Uterus (tissue), 3 donors: ENCODE measurements at regions not wholly inside any gene's neighbourhood (a gene's known extent, or its start where the extent isn't known, plus 50 kb on each side); places are given as distances from the start of the nearest gene placed in this dataset.

ENCODE experiments used
- DNase-seq, 2 donors: peaks; one replicate each; pipeline ENCODE4 v3.0.0-alpha.2; 2019 to 2020
- H3K27ac ChIP-seq, 2 donors: fragments of 200-600 bp; sonication (generic); 1 replicate in 1 of 2; 2 replicates in 1 of 2; pipeline ENCODE4 v1.5.1; 2016 to 2018
- H3K27me3 ChIP-seq, 2 donors: fragments of 200-600 bp; sonication (generic); one replicate each; pipeline ENCODE4 v1.5.1; 2018 to 2019; ENCODE audit warnings: control low read depth in 1 of 2
- H3K36me3 ChIP-seq, 2 donors: fragments of 200-600 bp; sonication (generic); one replicate each; pipeline ENCODE4 v1.5.1; 2019; ENCODE audit warnings: control low read depth in 1 of 2
- H3K4me1 ChIP-seq, 2 donors: fragments of 200-600 bp; sonication (generic); one replicate each; pipeline ENCODE4 v1.5.1; 2018 to 2019; ENCODE audit warnings: control low read depth in 1 of 2
- H3K4me3 ChIP-seq, 2 donors: fragments of 200-600 bp; sonication (generic); 1 replicate in 1 of 2; 2 replicates in 1 of 2; pipeline ENCODE4 v1.5.1; 2018 to 2019; ENCODE audit warnings: mild to moderate bottlenecking in 1 of 2
- H3K9me3 ChIP-seq, 2 donors: fragments of 200-600 bp; sonication (generic); one replicate each; pipeline ENCODE4 v1.5.1; 2019; ENCODE audit warnings: control low read depth in 1 of 2
- CTCF ChIP-seq, 4 experiments: fragments of 200-600 bp in 2 of 4; fragments of 450-650 bp in 2 of 4; sonication (generic) in 2 of 4; IDR thresholded peaks; one replicate each; pipeline ENCODE4 v1.5.1; 2016 to 2019; ENCODE audit warnings: antibody characterized with exemption in 4 of 4, mild to moderate bottlenecking in 2 of 4, moderate library complexity in 1 of 4
- POLR2A ChIP-seq, 2 donors: fragments of 450-650 bp; IDR thresholded peaks; one replicate each; pipeline ENCODE4 v1.6.1; 2016; ENCODE audit warnings: antibody characterized with exemption in 2 of 2, mild to moderate bottlenecking in 1 of 2, moderate library complexity in 1 of 2
- intact Hi-C: fragments of 100-400 bp; cut with DNase I; formaldehyde crosslinking; loops from one replicate; pipeline ENCODE4 v1.15.1; 2023; ENCODE audit warnings: low total_unique reads
- donor health status: DM: yes; HTN: yes; CAD: no.

GRCh38 chr5:30849931-30850710 is 343.4 kb upstream of the CDH6 start:
- Histone ChIP-seq H3K9me3 (no peaks in the 10 kb centered on the region), H3K27me3 (no peaks in the 10 kb centered on the region), H3K4me3 (no peak overlapping the region), H3K4me1 (no peaks in the 10 kb centered on the region), H3K36me3 (no peaks in the 10 kb centered on the region), H3K27ac (no peak overlapping the region)
- intact Hi-C loops = no loop called here
- no peak for DNase-seq
- TF ChIP-seq POLR2A (IDR thresholded peaks at IDR 0.05) (no peak), CTCF (IDR thresholded peaks at IDR 0.05) (no peak)

DNA sequence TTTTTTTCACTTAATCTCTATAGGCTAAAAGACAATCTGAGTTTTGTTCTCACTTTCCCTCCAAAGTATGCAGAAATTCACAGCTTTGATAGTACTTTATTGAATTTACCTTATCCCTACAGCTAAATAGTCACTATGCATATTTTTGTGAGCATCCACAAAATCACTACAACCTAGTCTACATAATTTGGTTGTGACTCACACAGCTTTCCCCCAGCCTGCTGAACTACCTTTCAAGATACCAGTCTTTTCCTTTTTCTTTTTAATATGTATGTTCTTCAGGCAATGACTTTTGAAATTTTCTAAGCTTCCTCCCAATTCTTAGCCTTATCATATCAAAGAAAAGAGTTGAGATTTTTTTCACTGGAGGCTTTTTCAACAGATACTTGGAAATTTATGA is 347.3 kb upstream of the CDH6 start:
- intact Hi-C loops = no loop called here

DNA sequence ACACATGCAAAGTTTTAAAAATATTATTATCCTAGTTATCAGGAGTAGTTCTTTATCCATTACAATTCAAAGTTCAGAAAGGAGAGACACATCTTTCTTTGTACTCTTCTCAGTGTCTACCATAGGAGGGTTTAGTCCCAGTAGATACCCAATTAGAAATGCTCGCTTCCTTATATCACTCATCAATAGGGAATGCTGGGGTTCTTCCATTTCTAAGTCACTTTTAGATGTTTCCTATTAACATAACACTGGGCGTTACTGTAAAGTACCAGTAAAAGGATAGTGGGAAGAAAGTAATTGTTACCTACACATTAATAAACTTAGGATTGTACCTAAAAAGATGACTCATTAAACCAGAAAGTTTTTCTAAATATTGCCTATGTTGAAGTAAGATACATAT is 348.3 kb upstream of the CDH6 start:
- TF ChIP-seq POLR2A (IDR thresholded peaks at IDR 0.05) (no peak), CTCF (IDR thresholded peaks at IDR 0.05) (no peak)
- intact Hi-C loops = no loop called here

More for the DNA sequence above, 347.3 kb upstream of the CDH6 start:
- Histone ChIP-seq H3K9me3 (no peaks in the 10 kb centered on the region), H3K4me1 (no peaks in the 10 kb centered on the region), H3K4me3 (no peak overlapping the region), H3K27me3 (no peaks in the 10 kb centered on the region), H3K36me3 (no peaks in the 10 kb centered on the region), H3K27ac (no peak overlapping the region)
- no peak for TF ChIP-seq POLR2A (IDR thresholded peaks at IDR 0.05)
- no peak for TF ChIP-seq CTCF (IDR thresholded peaks at IDR 0.05)
- no peak for DNase-seq

DNA sequence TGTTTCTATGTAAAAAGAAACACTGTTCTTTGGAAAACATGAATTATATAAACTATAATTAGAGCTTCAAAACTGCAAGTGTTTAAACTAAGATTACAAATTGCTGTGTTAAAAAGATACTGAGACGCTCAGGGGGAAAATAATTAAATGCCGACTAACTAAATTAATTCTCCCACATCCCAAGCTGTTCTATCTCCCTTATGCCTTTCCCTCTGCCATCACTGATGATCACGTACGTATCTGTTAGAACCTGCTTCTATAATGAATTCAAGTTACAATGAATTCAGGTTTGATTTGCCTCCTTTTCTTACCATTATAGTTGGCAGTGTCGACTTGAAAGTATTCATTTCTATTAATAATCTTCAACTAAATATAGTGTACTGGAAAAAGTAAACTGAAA is 349.9 kb upstream of the CDH6 start:
- Histone ChIP-seq H3K4me3 (no peak overlapping the region), H3K4me1 (no peaks in the 10 kb centered on the region), H3K36me3 (no peaks in the 10 kb centered on the region), H3K9me3 (no peaks in the 10 kb centered on the region), H3K27ac (no peak overlapping the region), H3K27me3 (no peaks in the 10 kb centered on the region)
- DNase-seq = no peak
- no peak for TF ChIP-seq CTCF (IDR thresholded peaks at IDR 0.05)
- TF ChIP-seq POLR2A (IDR thresholded peaks at IDR 0.05) = no peak
- intact Hi-C loops = no loop called here

More for the DNA sequence above, 348.3 kb upstream of the CDH6 start:
- Histone ChIP-seq H3K9me3 (no peaks in the 10 kb centered on the region), H3K36me3 (no peaks in the 10 kb centered on the region), H3K4me3 (no peak overlapping the region), H3K27me3 (no peaks in the 10 kb centered on the region), H3K27ac (no peak overlapping the region), H3K4me1 (no peaks in the 10 kb centered on the region)
- no peak for DNase-seq

GRCh38 chr5:30839956-30840355 is 353.5 kb upstream of the CDH6 start:
- H3K27ac ChIP-seq = no peak overlapping the region
- DNase-seq = no peak
- no peak overlapping the region for H3K4me3 ChIP-seq
- intact Hi-C loops = no loop called here
- H3K4me1 ChIP-seq = no peaks in the 10 kb centered on the region
- TF ChIP-seq POLR2A (IDR thresholded peaks at IDR 0.05) (no peak), CTCF (IDR thresholded peaks at IDR 0.05) (no peak)
- no peaks in the 10 kb centered on the region for H3K9me3 ChIP-seq
- H3K27me3 ChIP-seq = no peaks in the 10 kb centered on the region
- H3K36me3 ChIP-seq = no peaks in the 10 kb centered on the region
